MCF 10A (cell line): ENCODE measurements at regions not wholly inside any gene's neighbourhood (a gene's known extent, or its start where the extent isn't known, plus 50 kb on each side); places are given as distances from the start of the nearest gene placed in this dataset.

ENCODE experiments used
- BruUV-seq: library from RNA; stranded (reverse); fragments of 400-500 nt; replicated peaks from 2 replicates; lab custom pipeline; 2021; lab: Mats Ljungman, UMichigan
- CTCF ChIA-PET: fragments of 300-600 bp; sonication (Branson Sonifier 250); formaldehyde crosslinking; extraction: SDS; loops from one replicate; lab custom pipeline; 2021; ENCODE audit warnings: antibody characterized with exemption, inconsistent platforms; lab: Yijun Ruan, JAX
- POLR2A ChIA-PET: fragments of 300-600, 350-650 bp; sonication (Branson Sonifier 250); formaldehyde crosslinking; extraction: SDS; loops from one replicate; lab custom pipeline; 2020; ENCODE audit warnings: antibody characterized with exemption, inconsistent platforms; lab: Yijun Ruan, JAX
- DNase-seq: peaks from one replicate; pipeline ENCODE4 v3.0.0-alpha.2; 2018; ENCODE audit not compliant: unreplicated experiment
- H3K27ac Mint-ChIP-seq: one replicate; pipeline ENCODE4 v1.8.0; 2022; ENCODE audit warnings: mild to moderate bottlenecking, low read depth, mixed read lengths; ENCODE audit not compliant: unreplicated experiment
- H3K27me3 Mint-ChIP-seq: one replicate; pipeline ENCODE4 v1.8.0; 2022; ENCODE audit warnings: mixed read lengths; ENCODE audit not compliant: insufficient read depth, unreplicated experiment
- H3K36me3 Mint-ChIP-seq: one replicate; pipeline ENCODE4 v1.8.0; 2022; ENCODE audit warnings: mild to moderate bottlenecking, moderate library complexity, mixed read lengths; ENCODE audit not compliant: insufficient read depth, unreplicated experiment
- H3K4me1 Mint-ChIP-seq: one replicate; pipeline ENCODE4 v1.8.0; 2022; ENCODE audit warnings: mixed read lengths; ENCODE audit not compliant: insufficient read depth, unreplicated experiment
- H3K4me3 Mint-ChIP-seq: one replicate; pipeline ENCODE4 v1.8.0; 2022; ENCODE audit warnings: mild to moderate bottlenecking, moderate library complexity, mixed read lengths; ENCODE audit not compliant: unreplicated experiment
- H3K9me3 Mint-ChIP-seq: one replicate; pipeline ENCODE4 v1.8.0; 2022; ENCODE audit warnings: mixed read lengths; ENCODE audit not compliant: unreplicated experiment
- intact Hi-C: fragments of 100-400 bp; cut with micrococcal nuclease; formaldehyde crosslinking; loops from 2 replicates; pipeline ENCODE4 v1.14.1; 2022
- TF ChIP-seq, protein P1 (sequence below): fragments of 200-600 bp; IDR thresholded peaks from one replicate; pipeline ENCODE4 v1.8.0; 2022; ENCODE audit warnings: antibody characterized with exemption, mild to moderate bottlenecking; ENCODE audit not compliant: unreplicated experiment

DNA sequence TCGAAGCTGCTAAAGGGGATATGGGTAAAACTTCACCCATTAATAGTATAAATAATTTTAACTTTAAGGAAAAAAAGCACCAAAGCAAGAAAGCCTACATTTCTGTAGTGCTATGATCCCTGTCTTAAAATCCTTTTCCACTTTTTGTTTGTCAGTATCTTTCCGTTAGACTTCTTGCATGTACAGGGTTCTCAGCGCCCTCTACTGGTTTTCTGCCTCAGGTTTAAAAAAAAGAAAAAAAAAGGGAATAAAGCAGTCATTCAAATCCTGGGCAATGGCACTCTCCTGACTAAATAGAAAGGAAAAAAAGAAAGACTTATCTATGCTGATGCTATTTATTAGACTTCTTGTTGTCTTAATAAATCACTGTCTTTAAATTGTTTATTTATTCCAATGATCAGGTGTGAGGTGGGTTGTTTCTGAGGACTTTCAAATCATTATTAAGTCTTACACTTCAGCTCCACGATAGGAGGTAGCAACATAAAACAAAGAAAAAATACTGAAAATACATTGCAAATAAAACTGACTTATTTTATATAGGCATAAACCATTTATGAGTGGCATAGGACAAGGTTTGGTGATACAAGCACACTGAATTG, 475.4 kb upstream of the NR5A2 start:
- no TSS peak for BruUV-seq
- CTCF ChIA-PET, result interaction anchor here (0.6 to 2.0 kb wide), 30 partner anchors 8 to 1716 kb away, joined by 3 to 7 read pairs (median 4); no protein-coding TSS in a partner anchor
- peak; percentile 74 for DNase-seq

DNA sequence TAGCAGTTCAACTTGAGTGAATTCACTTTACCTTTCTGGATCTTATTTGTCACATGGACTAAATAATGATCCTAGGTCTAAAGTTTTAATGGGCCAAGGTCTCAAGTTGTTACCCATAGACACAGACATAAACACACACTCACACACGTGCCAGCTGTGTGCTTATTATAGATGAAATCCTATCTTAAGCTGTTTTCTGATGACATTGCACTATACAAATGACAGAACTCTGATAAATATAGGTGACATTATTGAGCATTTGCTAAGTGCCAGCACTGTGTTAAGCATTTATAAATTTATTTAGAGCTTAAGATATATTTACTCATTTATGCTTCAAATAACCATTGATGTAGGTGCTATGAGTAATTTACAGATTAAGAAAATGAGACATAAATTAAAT, 474.4 kb upstream of the NR5A2 start:
- CTCF ChIA-PET, result interaction anchor here (0.6 to 2.0 kb wide), 5 partner anchors 9 to 796 kb away, joined by 3 to 7 read pairs (median 4); no protein-coding TSS in a partner anchor
- Mint-ChIP-seq H3K36me3 (no peaks in the 10 kb centered on the region), H3K4me1 (no peaks in the 10 kb centered on the region), H3K27me3 (no peaks in the 10 kb centered on the region), H3K9me3 (no peaks in the 10 kb centered on the region), H3K27ac (no peak overlapping the region), H3K4me3 (no peak overlapping the region)
- TF ChIP-seq, protein P1, sequence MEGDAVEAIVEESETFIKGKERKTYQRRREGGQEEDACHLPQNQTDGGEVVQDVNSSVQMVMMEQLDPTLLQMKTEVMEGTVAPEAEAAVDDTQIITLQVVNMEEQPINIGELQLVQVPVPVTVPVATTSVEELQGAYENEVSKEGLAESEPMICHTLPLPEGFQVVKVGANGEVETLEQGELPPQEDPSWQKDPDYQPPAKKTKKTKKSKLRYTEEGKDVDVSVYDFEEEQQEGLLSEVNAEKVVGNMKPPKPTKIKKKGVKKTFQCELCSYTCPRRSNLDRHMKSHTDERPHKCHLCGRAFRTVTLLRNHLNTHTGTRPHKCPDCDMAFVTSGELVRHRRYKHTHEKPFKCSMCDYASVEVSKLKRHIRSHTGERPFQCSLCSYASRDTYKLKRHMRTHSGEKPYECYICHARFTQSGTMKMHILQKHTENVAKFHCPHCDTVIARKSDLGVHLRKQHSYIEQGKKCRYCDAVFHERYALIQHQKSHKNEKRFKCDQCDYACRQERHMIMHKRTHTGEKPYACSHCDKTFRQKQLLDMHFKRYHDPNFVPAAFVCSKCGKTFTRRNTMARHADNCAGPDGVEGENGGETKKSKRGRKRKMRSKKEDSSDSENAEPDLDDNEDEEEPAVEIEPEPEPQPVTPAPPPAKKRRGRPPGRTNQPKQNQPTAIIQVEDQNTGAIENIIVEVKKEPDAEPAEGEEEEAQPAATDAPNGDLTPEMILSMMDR, result no peak
- intact Hi-C loops, result loop anchor here (2.0 to 5.0 kb wide), 4 partner anchors 91 to 958 kb away; no protein-coding TSS in a partner anchor
- no peak for DNase-seq
- POLR2A ChIA-PET, result interaction anchor here (1.2 kb wide), 1 partner anchor 794 kb away, joined by 3 read pairs; no protein-coding TSS in a partner anchor
- BruUV-seq, result no TSS peak

More for the DNA sequence above, 475.4 kb upstream of the NR5A2 start:
- TF ChIP-seq, protein P1, result peak; percentile 96
- POLR2A ChIA-PET, result interaction anchor here (0.6 kb wide), 1 partner anchor 27 kb away, joined by 4 read pairs; no protein-coding TSS in a partner anchor
- H3K9me3 Mint-ChIP-seq, result no peaks in the 10 kb centered on the region
- no peaks in the 10 kb centered on the region for H3K4me1 Mint-ChIP-seq
- H3K36me3 Mint-ChIP-seq, result no peaks in the 10 kb centered on the region
- no peak overlapping the region for H3K27ac Mint-ChIP-seq
- no peak overlapping the region for H3K4me3 Mint-ChIP-seq
- H3K27me3 Mint-ChIP-seq, result no peaks in the 10 kb centered on the region
- intact Hi-C loops, result loop anchor here (1.0 to 5.0 kb wide), 7 partner anchors 90 to 959 kb away; no protein-coding TSS in a partner anchor

DNA sequence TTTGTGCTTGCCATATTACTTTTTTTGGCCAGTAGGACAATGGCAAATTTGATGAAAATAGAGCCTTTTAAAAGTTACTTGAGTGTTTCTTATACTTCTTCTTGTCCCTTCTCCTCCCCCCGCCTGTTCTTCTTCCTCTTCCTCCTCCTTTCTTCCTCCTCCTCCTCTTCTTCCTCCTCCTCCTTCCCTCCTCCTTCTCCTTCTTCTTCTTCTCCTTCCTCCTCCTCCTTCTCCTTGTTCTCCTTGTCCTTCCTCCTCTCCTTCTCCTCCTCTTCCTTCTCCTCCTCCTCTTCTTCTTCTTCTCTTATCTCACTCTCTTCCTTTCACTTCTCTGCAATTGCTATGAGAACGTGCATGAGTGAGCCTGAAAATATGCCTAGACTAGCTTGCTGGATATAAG, 466.2 kb upstream of the NR5A2 start:
- TF ChIP-seq, protein P1, result no peak
- H3K4me1 Mint-ChIP-seq, result peaks cover 6% of the 10 kb centered on the region
- intact Hi-C loops, result no loop called here
- no peak for DNase-seq
- no peaks in the 10 kb centered on the region for H3K9me3 Mint-ChIP-seq
- BruUV-seq, result no TSS peak
- H3K27ac Mint-ChIP-seq, result no peak overlapping the region
- ChIA-PET POLR2A (no interaction called here), CTCF (interaction anchor here (0.7 kb wide), 1 partner anchor 21 kb away, joined by 3 read pairs; no protein-coding TSS in a partner anchor)
- no peak overlapping the region for H3K4me3 Mint-ChIP-seq
- H3K36me3 Mint-ChIP-seq, result no peaks in the 10 kb centered on the region
- H3K27me3 Mint-ChIP-seq, result no peaks in the 10 kb centered on the region

DNA sequence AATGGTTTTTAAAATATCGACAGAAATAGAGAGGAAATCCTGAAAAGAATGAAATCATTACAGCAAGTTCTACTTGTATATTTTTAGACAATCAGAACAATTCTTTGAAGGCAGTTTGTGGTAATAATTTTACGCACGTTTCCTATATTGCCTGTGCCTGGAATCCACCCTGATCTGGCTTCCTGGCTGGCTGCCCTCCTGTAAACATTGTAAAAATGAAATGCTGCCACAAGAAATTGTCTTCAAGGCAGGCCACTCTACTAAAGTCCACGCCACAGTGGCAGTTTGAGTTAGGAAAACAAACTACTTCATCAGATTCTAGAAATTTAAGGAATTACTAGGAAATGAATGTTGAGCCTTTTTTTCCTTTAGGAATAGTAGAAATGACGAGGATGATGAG, 454.5 kb upstream of the NR5A2 start:
- no TSS peak for BruUV-seq
- Mint-ChIP-seq H3K9me3 (no peaks in the 10 kb centered on the region), H3K27ac (no peak overlapping the region), H3K4me1 (no peaks in the 10 kb centered on the region), H3K4me3 (no peak overlapping the region), H3K36me3 (no peaks in the 10 kb centered on the region), H3K27me3 (no peaks in the 10 kb centered on the region)
- intact Hi-C loops, result no loop called here
- ChIA-PET POLR2A (no interaction called here), CTCF (interaction anchor here (0.7 kb wide), 1 partner anchor 13 kb away, joined by 3 read pairs; no protein-coding TSS in a partner anchor)
- TF ChIP-seq, protein P1, result no peak
- no peak for DNase-seq
